ENCODE measurements at regions not wholly inside any gene's neighbourhood (a gene's known extent, or its start where the extent isn't known, plus 50 kb on each side); places are given as distances from the start of the nearest gene placed in this dataset.
A peak's percentile ranks its signal among the peaks of the same experiment; 100 is the strongest.

GRCh38 chr10:59085054-59085453, 91.4 kb upstream of the PHYHIPL start:
- H3K27me3 ChIP-seq, result no peaks in the 10 kb centered on the region
- H3K27ac ChIP-seq (replicated peaks in 1 of 4), result no peak overlapping the region
- no peak overlapping the region for H3K4me3 ChIP-seq
- H3K9me3 ChIP-seq, result no peaks in the 10 kb centered on the region
- H3K36me3 ChIP-seq, result no peaks in the 10 kb centered on the region
- peaks cover 4 to 27% (median 22%) of the 10 kb centered on the region in 4 donors for H3K4me1 ChIP-seq
- intact Hi-C loops (cut with DNase I), result no loop called here
- peak; percentile 37 for DNase-seq (ENCODE audit: extremely low spot score)
- TF ChIP-seq, protein P1, sequence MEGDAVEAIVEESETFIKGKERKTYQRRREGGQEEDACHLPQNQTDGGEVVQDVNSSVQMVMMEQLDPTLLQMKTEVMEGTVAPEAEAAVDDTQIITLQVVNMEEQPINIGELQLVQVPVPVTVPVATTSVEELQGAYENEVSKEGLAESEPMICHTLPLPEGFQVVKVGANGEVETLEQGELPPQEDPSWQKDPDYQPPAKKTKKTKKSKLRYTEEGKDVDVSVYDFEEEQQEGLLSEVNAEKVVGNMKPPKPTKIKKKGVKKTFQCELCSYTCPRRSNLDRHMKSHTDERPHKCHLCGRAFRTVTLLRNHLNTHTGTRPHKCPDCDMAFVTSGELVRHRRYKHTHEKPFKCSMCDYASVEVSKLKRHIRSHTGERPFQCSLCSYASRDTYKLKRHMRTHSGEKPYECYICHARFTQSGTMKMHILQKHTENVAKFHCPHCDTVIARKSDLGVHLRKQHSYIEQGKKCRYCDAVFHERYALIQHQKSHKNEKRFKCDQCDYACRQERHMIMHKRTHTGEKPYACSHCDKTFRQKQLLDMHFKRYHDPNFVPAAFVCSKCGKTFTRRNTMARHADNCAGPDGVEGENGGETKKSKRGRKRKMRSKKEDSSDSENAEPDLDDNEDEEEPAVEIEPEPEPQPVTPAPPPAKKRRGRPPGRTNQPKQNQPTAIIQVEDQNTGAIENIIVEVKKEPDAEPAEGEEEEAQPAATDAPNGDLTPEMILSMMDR (IDR thresholded peaks at IDR 0.05), result no peak
- no peak for TF ChIP-seq POLR2AphosphoS5 (IDR thresholded peaks at IDR 0.05)
- no peak for TF ChIP-seq POLR2A (IDR thresholded peaks at IDR 0.05; ENCODE audit: low read depth)
- TF ChIP-seq EP300 (IDR thresholded peaks at IDR 0.05), result no peak

GRCh38 chr10:59085711-59086502, 90.5 kb upstream of the PHYHIPL start:
- no peak overlapping the region for H3K27ac ChIP-seq (replicated peaks in 1 of 4)
- no peak for TF ChIP-seq POLR2A (IDR thresholded peaks at IDR 0.05; ENCODE audit: low read depth)
- no peak for TF ChIP-seq POLR2AphosphoS5 (IDR thresholded peaks at IDR 0.05)
- TF ChIP-seq, protein P1 (IDR thresholded peaks at IDR 0.05), result no peak
- TF ChIP-seq EP300 (IDR thresholded peaks at IDR 0.05), result no peak
- no peaks in the 10 kb centered on the region for H3K36me3 ChIP-seq
- no peaks in the 10 kb centered on the region for H3K27me3 ChIP-seq
- intact Hi-C loops (cut with DNase I), result no loop called here
- H3K4me1 ChIP-seq, result peaks cover 0 to 19% (median 13%) of the 10 kb centered on the region in 4 donors
- H3K4me3 ChIP-seq, result no peak overlapping the region
- H3K9me3 ChIP-seq, result no peaks in the 10 kb centered on the region
- WGBS, result 76% methylated on average over 6 of the region's 6 CpGs
- DNase-seq (ENCODE audit: extremely low spot score), result peak; percentile 72

DNA sequence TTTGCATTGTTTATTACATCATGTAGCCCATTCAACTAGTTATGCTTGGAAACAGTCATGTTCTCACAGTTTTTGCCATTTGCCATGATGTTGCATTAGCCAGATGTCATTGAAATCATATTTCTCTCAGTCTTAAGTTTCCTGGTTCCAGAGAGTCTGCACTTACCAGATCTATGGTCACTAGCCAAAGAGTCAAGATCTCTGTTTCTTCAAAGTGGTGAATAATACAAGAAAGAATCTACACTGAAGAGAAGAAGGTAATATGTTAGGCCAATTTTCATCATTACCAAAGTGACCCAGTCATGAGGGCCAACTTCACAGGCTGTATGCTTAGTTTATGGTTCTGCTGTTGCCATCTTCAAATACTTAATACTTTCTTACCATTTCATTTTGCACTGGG, 89.0 kb upstream of the PHYHIPL start:
- intact Hi-C loops (cut with DNase I), result no loop called here
- Histone ChIP-seq H3K4me1 (peaks cover 0 to 8% (median 3%) of the 10 kb centered on the region in 4 donors), H3K9me3 (no peaks in the 10 kb centered on the region), H3K36me3 (no peaks in the 10 kb centered on the region), H3K4me3 (no peak overlapping the region), H3K27me3 (no peaks in the 10 kb centered on the region), H3K27ac (replicated peaks in 1 of 4) (no peak overlapping the region)
- no peak for DNase-seq (ENCODE audit: extremely low spot score)
- TF ChIP-seq, protein P1 (IDR thresholded peaks at IDR 0.05), result no peak
- TF ChIP-seq EP300 (IDR thresholded peaks at IDR 0.05), result no peak
- no peak for TF ChIP-seq POLR2AphosphoS5 (IDR thresholded peaks at IDR 0.05)
- no peak for TF ChIP-seq POLR2A (IDR thresholded peaks at IDR 0.05; ENCODE audit: low read depth)

GRCh38 chr10:59088912-59089573, 87.4 kb upstream of the PHYHIPL start:
- WGBS, result 91% methylated on average over 11 of the region's 11 CpGs
- H3K9me3 ChIP-seq, result no peaks in the 10 kb centered on the region
- no peaks in the 10 kb centered on the region for H3K27me3 ChIP-seq
- DNase-seq (ENCODE audit: extremely low spot score), result peak; percentile 64
- intact Hi-C loops (cut with DNase I), result no loop called here
- H3K27ac ChIP-seq (replicated peaks in 1 of 4), result no peak overlapping the region
- TF ChIP-seq POLR2A (IDR thresholded peaks at IDR 0.05; ENCODE audit: low read depth), result no peak
- TF ChIP-seq EP300 (IDR thresholded peaks at IDR 0.05), result no peak
- TF ChIP-seq, protein P1 (IDR thresholded peaks at IDR 0.05), result no peak
- peaks cover 0 to 17% (median 7%) of the 10 kb centered on the region in 4 donors for H3K4me1 ChIP-seq
- no peaks in the 10 kb centered on the region for H3K36me3 ChIP-seq
- no peak overlapping the region for H3K4me3 ChIP-seq

Measured in esophagus muscularis mucosa (tissue), 4 donors.